GM06990 (cell line): ENCODE measurements at regions not wholly inside any gene's neighbourhood (a gene's known extent, or its start where the extent isn't known, plus 50 kb on each side); places are given as distances from the start of the nearest gene placed in this dataset.

Source experiments
- DNase-seq: peaks from one replicate; pipeline ENCODE4 v3.0.0-alpha.2; 2011; ENCODE audit not compliant: insufficient read length; ENCODE audit errors: extremely low read depth
- H3K27me3 ChIP-seq: replicated peaks from 2 replicates; pipeline ENCODE4 v1.6.0; 2011; ENCODE audit warnings: low read length; ENCODE audit not compliant: control insufficient read depth, insufficient read depth
- H3K36me3 ChIP-seq: 2 replicates; pipeline ENCODE4 v1.5.1; 2011; ENCODE audit warnings: low read length; ENCODE audit not compliant: control insufficient read depth, insufficient read depth
- H3K4me3 ChIP-seq: replicated peaks from 2 replicates; pipeline ENCODE4 v1.5.1; 2011; ENCODE audit warnings: low read depth, mild to moderate bottlenecking, control low read depth, low read length
- CTCF ChIP-seq: IDR thresholded peaks from 2 replicates; pipeline ENCODE4 v1.5.1; 2011; ENCODE audit warnings: low read length, control low read depth, mild to moderate bottlenecking, inconsistent platforms; ENCODE audit not compliant: insufficient read depth, poor library complexity, severe bottlenecking

- Histone ChIP-seq H3K4me3 (no peak overlapping the region), H3K27me3 (no peaks in the 10 kb centered on the region), H3K36me3 (no peaks in the 10 kb centered on the region)
- TF ChIP-seq CTCF: no peak
- peak; percentile 52 for DNase-seq
These were observed 431.2 kb downstream of the LPIN1 start for GRCh38 chr2:12177455-12178288.

GRCh38 chr2:12178289-12179080 lies 432.1 kb downstream of the LPIN1 start:
- H3K27me3 ChIP-seq: no peaks in the 10 kb centered on the region
- H3K4me3 ChIP-seq: no peak overlapping the region
- no peak for TF ChIP-seq CTCF
- DNase-seq: no peak
- no peaks in the 10 kb centered on the region for H3K36me3 ChIP-seq

GRCh38 chr2:12180031-12180430 lies 433.6 kb downstream of the LPIN1 start:
- Histone ChIP-seq H3K27me3 (no peaks in the 10 kb centered on the region), H3K36me3 (no peaks in the 10 kb centered on the region), H3K4me3 (no peak overlapping the region)
- TF ChIP-seq CTCF: no peak
- DNase-seq: no peak

GRCh38 chr2:12183032-12183645 lies 436.7 kb downstream of the LPIN1 start:
- no peak for TF ChIP-seq CTCF
- Histone ChIP-seq H3K36me3 (no peaks in the 10 kb centered on the region), H3K4me3 (no peak overlapping the region), H3K27me3 (no peaks in the 10 kb centered on the region)
- no peak for DNase-seq

GRCh38 chr2:12192762-12193161 lies 446.3 kb downstream of the LPIN1 start:
- no peak for TF ChIP-seq CTCF
- H3K27me3 ChIP-seq: no peaks in the 10 kb centered on the region
- no peak overlapping the region for H3K4me3 ChIP-seq
- DNase-seq: no peak
- H3K36me3 ChIP-seq: no peaks in the 10 kb centered on the region
